NT2/D1 (cell line): ENCODE measurements at regions not wholly inside any gene's neighbourhood (a gene's known extent, or its start where the extent isn't known, plus 50 kb on each side); places are given as distances from the start of the nearest gene placed in this dataset.

Source experiments
- SUZ12 ChIP-seq: IDR thresholded peaks from 2 replicates; pipeline ENCODE4 v1.6.1; 2011; ENCODE audit not compliant: insufficient read length, insufficient read depth; ENCODE audit errors: extremely low read depth
- YY1 ChIP-seq: IDR thresholded peaks from 2 replicates; pipeline ENCODE4 v1.6.1; 2011; ENCODE audit not compliant: insufficient read length, insufficient read depth
- ZNF274 ChIP-seq: IDR thresholded peaks from 2 replicates; pipeline ENCODE4 v1.6.1; 2011; ENCODE audit warnings: mild to moderate bottlenecking, low read depth, low read length

GRCh38 chr13:55606045-55606665 is 1534.6 kb upstream of the PRR20A start:
- TF ChIP-seq SUZ12 = no peak
- no peak for TF ChIP-seq YY1
- no peak for TF ChIP-seq ZNF274
